ENCODE measurements at regions not wholly inside any gene's neighbourhood (a gene's known extent, or its start where the extent isn't known, plus 50 kb on each side); places are given as distances from the start of the nearest gene placed in this dataset.

DNA sequence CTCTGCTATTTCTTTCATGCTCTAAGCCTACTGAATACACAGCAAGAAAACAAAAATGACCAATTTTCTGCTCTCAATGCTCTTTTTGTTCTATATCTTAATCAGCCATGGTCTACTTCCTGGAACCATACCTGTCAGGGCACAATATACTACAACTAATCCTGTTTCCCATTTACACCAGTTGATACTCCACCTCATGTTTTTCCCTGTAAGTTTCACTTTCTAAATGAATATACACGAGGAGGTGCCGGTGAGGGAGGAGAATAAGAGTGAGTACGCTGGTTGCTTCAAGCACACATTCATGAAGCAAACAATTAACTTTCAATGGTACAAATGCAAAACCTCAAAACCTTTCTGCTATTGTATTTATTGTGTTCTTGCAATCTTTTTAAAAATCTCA lies 443.1 kb upstream of the ID4 start (continued):
- TF ChIP-seq, protein P1, sequence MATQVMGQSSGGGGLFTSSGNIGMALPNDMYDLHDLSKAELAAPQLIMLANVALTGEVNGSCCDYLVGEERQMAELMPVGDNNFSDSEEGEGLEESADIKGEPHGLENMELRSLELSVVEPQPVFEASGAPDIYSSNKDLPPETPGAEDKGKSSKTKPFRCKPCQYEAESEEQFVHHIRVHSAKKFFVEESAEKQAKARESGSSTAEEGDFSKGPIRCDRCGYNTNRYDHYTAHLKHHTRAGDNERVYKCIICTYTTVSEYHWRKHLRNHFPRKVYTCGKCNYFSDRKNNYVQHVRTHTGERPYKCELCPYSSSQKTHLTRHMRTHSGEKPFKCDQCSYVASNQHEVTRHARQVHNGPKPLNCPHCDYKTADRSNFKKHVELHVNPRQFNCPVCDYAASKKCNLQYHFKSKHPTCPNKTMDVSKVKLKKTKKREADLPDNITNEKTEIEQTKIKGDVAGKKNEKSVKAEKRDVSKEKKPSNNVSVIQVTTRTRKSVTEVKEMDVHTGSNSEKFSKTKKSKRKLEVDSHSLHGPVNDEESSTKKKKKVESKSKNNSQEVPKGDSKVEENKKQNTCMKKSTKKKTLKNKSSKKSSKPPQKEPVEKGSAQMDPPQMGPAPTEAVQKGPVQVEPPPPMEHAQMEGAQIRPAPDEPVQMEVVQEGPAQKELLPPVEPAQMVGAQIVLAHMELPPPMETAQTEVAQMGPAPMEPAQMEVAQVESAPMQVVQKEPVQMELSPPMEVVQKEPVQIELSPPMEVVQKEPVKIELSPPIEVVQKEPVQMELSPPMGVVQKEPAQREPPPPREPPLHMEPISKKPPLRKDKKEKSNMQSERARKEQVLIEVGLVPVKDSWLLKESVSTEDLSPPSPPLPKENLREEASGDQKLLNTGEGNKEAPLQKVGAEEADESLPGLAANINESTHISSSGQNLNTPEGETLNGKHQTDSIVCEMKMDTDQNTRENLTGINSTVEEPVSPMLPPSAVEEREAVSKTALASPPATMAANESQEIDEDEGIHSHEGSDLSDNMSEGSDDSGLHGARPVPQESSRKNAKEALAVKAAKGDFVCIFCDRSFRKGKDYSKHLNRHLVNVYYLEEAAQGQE (IDR thresholded peaks at IDR 0.05; ENCODE audit: low read depth): no peak
- TF ChIP-seq YY1 (IDR thresholded peaks at IDR 0.05; ENCODE audit: extremely low read depth, insufficient replicate concordance, low read depth, low read length) (no peak), ZFX (IDR thresholded peaks at IDR 0.05) (no peak), ZNF274 (IDR thresholded peaks at IDR 0.05; ENCODE audit: low read depth, low read length) (no peak), CEBPB (IDR thresholded peaks at IDR 0.05; ENCODE audit: low read depth) (no peak), EGR1 (IDR thresholded peaks at IDR 0.05; ENCODE audit: low read depth) (no peak), EZH2 (IDR thresholded peaks at IDR 0.05) (no peak)

DNA sequence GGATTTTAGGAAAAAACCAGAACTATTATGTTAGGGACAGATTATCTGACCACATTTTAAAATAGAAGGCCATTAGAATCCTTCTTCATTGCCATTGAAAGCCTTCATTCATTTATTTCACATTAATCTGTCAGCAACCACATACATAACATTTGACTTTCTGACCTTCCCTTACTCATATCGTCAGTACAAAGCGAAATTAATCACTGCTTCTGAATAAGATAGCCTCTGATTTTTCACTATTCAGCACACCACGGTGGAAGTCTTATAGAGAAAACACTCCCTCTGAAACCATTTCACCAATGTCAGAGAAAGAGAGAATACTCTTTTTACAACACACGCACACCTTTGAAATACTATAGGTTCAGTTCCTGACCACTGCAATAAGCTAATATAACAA lies 442.5 kb upstream of the ID4 start:
- H3K4me3 ChIP-seq (replicated peaks in 1 of 2; ENCODE audit: low read depth in 1 of 2, low read length in 2 of 2): no peak overlapping the region
- intact Hi-C loops (cut with micrococcal nuclease): no loop called here
- no peaks in the 10 kb centered on the region for H4K20me1 ChIP-seq (ENCODE audit: insufficient read depth)
- ChIA-PET RAD21 (ENCODE audit: low non-redundant PET in 1 of 2, low total read pairs in 2 of 2, uncharacterized antibody in 2 of 2, unreplicated experiment in 2 of 2) (no interaction called here), POLR2A (interaction anchor here (0.6 kb wide), 1 partner anchor 23 kb away, joined by 4 read pairs; no protein-coding TSS in a partner anchor), CTCF (no interaction called here)
- DNase-seq (ENCODE audit: low read depth, low spot score) (no peak), ATAC-seq (no peak)
- H3K9me2 ChIP-seq (ENCODE audit: insufficient read depth): no peaks in the 10 kb centered on the region
- no peaks in the 10 kb centered on the region for H3K79me2 ChIP-seq (ENCODE audit: insufficient read depth, low read length)
- H3K27me3 ChIP-seq (ENCODE audit: insufficient read depth, low read length): no peaks in the 10 kb centered on the region
- no peaks in the 10 kb centered on the region for H3K4me1 ChIP-seq (ENCODE audit: control insufficient read depth in 1 of 2, insufficient read depth in 2 of 2, low read length in 2 of 2)
- TF ChIP-seq EGR1 (IDR thresholded peaks at IDR 0.05; ENCODE audit: low read depth) (no peak), TCF7L2 (IDR thresholded peaks at IDR 0.05; ENCODE audit: borderline replicate concordance, extremely low read depth, insufficient read depth, insufficient read length) (no peak), YY1 (IDR thresholded peaks at IDR 0.05; ENCODE audit: extremely low read depth, insufficient replicate concordance, low read depth, low read length) (no peak), FOSL1 (IDR thresholded peaks at IDR 0.05; ENCODE audit: low read depth) (no peak), ELF1 (IDR thresholded peaks at IDR 0.05; ENCODE audit: borderline replicate concordance, low read depth) (no peak)
- TF ChIP-seq, protein P2, sequence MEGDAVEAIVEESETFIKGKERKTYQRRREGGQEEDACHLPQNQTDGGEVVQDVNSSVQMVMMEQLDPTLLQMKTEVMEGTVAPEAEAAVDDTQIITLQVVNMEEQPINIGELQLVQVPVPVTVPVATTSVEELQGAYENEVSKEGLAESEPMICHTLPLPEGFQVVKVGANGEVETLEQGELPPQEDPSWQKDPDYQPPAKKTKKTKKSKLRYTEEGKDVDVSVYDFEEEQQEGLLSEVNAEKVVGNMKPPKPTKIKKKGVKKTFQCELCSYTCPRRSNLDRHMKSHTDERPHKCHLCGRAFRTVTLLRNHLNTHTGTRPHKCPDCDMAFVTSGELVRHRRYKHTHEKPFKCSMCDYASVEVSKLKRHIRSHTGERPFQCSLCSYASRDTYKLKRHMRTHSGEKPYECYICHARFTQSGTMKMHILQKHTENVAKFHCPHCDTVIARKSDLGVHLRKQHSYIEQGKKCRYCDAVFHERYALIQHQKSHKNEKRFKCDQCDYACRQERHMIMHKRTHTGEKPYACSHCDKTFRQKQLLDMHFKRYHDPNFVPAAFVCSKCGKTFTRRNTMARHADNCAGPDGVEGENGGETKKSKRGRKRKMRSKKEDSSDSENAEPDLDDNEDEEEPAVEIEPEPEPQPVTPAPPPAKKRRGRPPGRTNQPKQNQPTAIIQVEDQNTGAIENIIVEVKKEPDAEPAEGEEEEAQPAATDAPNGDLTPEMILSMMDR (IDR thresholded peaks at IDR 0.05 in 2 of 3, conservative IDR thresholded peaks at IDR 0.05 in 1 of 3; ENCODE audit: borderline replicate concordance in 1 of 3, insufficient read depth in 1 of 3, low read depth in 2 of 3, low read length in 2 of 3): no peak
- no TSS peak for BruUV-seq (replicated peaks)
- H3K9me3 ChIP-seq (ENCODE audit: control insufficient read depth in 1 of 2, insufficient read depth in 1 of 2, low read depth in 1 of 2, low read length in 2 of 2): no peaks in the 10 kb centered on the region
- H3K27ac ChIP-seq (ENCODE audit: low read depth, low read length): no peak overlapping the region
- no peak overlapping the region for H2AFZ ChIP-seq (ENCODE audit: low read depth, low read length, poor library complexity, severe bottlenecking)
- no peak overlapping the region for H3K9ac ChIP-seq (ENCODE audit: low read length)
- no peaks in the 10 kb centered on the region for H3K36me3 ChIP-seq (ENCODE audit: control insufficient read depth in 1 of 2, insufficient read depth in 2 of 2, low read length in 2 of 2)
- no peak overlapping the region for H3K4me2 ChIP-seq (ENCODE audit: low read length)
